ENCODE measurements at regions not wholly inside any gene's neighbourhood (a gene's known extent, or its start where the extent isn't known, plus 50 kb on each side); places are given as distances from the start of the nearest gene placed in this dataset.
A peak's percentile ranks its signal among the peaks of the same experiment; 100 is the strongest.

GRCh38 chr2:71276311-71277146 lies 49.6 kb upstream of the PAIP2B start (continued):
- 0 out of 2 replicates have a peak, but pooled peaks have one; percentile 14 for TF ChIP-seq FOXP4 (CRISPR knock-in tag; IDR thresholded peaks at IDR 0.05)
- TF ChIP-seq TBP (CRISPR knock-in tag; IDR thresholded peaks at IDR 0.05) = no peak
- TF ChIP-seq, protein P1, sequence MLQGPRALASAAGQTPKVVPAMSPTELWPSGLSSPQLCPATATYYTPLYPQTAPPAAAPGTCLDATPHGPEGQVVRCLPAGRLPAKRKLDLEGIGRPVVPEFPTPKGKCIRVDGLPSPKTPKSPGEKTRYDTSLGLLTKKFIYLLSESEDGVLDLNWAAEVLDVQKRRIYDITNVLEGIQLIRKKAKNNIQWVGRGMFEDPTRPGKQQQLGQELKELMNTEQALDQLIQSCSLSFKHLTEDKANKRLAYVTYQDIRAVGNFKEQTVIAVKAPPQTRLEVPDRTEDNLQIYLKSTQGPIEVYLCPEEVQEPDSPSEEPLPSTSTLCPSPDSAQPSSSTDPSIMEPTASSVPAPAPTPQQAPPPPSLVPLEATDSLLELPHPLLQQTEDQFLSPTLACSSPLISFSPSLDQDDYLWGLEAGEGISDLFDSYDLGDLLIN (CRISPR knock-in tag; IDR thresholded peaks at IDR 0.05; ENCODE audit: borderline replicate concordance) = peak; percentile 60; the same call in 1 of the 2 replicates
- TF ChIP-seq, protein P2, sequence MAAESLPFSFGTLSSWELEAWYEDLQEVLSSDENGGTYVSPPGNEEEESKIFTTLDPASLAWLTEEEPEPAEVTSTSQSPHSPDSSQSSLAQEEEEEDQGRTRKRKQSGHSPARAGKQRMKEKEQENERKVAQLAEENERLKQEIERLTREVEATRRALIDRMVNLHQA (CRISPR knock-in tag; IDR thresholded peaks at IDR 0.05) = no peak
- TF ChIP-seq NPAS2 (CRISPR knock-in tag; IDR thresholded peaks at IDR 0.05; ENCODE audit: borderline replicate concordance) = no peak
- TF ChIP-seq MXD1 (CRISPR knock-in tag; IDR thresholded peaks at IDR 0.05) = peak; percentile 79; the same call in 1 of the 2 replicates
- TF ChIP-seq NCOA2 (CRISPR knock-in tag; IDR thresholded peaks at IDR 0.05) = peak; percentile 50; the same call in 1 of the 2 replicates
- TF ChIP-seq PHF8 (CRISPR knock-in tag; IDR thresholded peaks at IDR 0.05) = no peak; the same call in 1 of the 2 replicates
- 0 out of 2 replicates have a peak, but pooled peaks have one; percentile 50 for TF ChIP-seq ZSCAN9 (CRISPR knock-in tag; IDR thresholded peaks at IDR 0.05; ENCODE audit: borderline replicate concordance)
- TF ChIP-seq PHB2 (IDR thresholded peaks at IDR 0.05; ENCODE audit: partially characterized antibody) = no peak
- TF ChIP-seq POLR2G (IDR thresholded peaks at IDR 0.05; ENCODE audit: low read depth, low read length) = no peak
- TF ChIP-seq, protein P3, sequence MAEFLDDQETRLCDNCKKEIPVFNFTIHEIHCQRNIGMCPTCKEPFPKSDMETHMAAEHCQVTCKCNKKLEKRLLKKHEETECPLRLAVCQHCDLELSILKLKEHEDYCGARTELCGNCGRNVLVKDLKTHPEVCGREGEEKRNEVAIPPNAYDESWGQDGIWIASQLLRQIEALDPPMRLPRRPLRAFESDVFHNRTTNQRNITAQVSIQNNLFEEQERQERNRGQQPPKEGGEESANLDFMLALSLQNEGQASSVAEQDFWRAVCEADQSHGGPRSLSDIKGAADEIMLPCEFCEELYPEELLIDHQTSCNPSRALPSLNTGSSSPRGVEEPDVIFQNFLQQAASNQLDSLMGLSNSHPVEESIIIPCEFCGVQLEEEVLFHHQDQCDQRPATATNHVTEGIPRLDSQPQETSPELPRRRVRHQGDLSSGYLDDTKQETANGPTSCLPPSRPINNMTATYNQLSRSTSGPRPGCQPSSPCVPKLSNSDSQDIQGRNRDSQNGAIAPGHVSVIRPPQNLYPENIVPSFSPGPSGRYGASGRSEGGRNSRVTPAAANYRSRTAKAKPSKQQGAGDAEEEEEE (CRISPR knock-in tag; IDR thresholded peaks at IDR 0.05; ENCODE audit: borderline replicate concordance) = no peak
- TF ChIP-seq, protein P4, sequence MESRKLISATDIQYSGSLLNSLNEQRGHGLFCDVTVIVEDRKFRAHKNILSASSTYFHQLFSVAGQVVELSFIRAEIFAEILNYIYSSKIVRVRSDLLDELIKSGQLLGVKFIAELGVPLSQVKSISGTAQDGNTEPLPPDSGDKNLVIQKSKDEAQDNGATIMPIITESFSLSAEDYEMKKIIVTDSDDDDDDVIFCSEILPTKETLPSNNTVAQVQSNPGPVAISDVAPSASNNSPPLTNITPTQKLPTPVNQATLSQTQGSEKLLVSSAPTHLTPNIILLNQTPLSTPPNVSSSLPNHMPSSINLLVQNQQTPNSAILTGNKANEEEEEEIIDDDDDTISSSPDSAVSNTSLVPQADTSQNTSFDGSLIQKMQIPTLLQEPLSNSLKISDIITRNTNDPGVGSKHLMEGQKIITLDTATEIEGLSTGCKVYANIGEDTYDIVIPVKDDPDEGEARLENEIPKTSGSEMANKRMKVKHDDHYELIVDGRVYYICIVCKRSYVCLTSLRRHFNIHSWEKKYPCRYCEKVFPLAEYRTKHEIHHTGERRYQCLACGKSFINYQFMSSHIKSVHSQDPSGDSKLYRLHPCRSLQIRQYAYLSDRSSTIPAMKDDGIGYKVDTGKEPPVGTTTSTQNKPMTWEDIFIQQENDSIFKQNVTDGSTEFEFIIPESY (CRISPR knock-in tag; IDR thresholded peaks at IDR 0.05) = peak; percentile 57; the same call in 1 of the 2 replicates
- peak; percentile 93 for TF ChIP-seq ZNF784 (CRISPR knock-in tag; IDR thresholded peaks at IDR 0.05; ENCODE audit: borderline replicate concordance)
- TF ChIP-seq POGZ (CRISPR knock-in tag; IDR thresholded peaks at IDR 0.05) = 0 out of 2 replicates have a peak, but pooled peaks have one; percentile 20
- peak; percentile 55; the same call in 1 of the 2 replicates for TF ChIP-seq IRF9 (CRISPR knock-in tag; IDR thresholded peaks at IDR 0.05; ENCODE audit: borderline replicate concordance)
- no peak for TF ChIP-seq ZNF234 (CRISPR knock-in tag; conservative IDR thresholded peaks at IDR 0.05)
- no peak for TF ChIP-seq CBX5 (CRISPR knock-in tag; IDR thresholded peaks at IDR 0.05; ENCODE audit: borderline replicate concordance)

Measured in HepG2 (cell line).